PC-9 (cell line): ENCODE measurements at regions not wholly inside any gene's neighbourhood (a gene's known extent, or its start where the extent isn't known, plus 50 kb on each side); places are given as distances from the start of the nearest gene placed in this dataset.

Experiments
- BruUV-seq: library from RNA; stranded (reverse); fragments of 400-500 nt; replicated peaks from 2 replicates; lab custom pipeline; 2021; lab: Mats Ljungman, UMichigan
- CTCF ChIA-PET: fragments of 300-600 bp; sonication (Branson Sonifier 250); formaldehyde crosslinking; loops from one replicate; lab custom pipeline; 2022; ENCODE audit warnings: antibody characterized with exemption; lab: Charles Lee
- POLR2A ChIA-PET: fragments of 300-600 bp; sonication (Branson Sonifier 250); formaldehyde crosslinking; loops from one replicate; lab custom pipeline; 2022; ENCODE audit warnings: antibody characterized with exemption; ENCODE audit not compliant: unreplicated experiment; lab: Charles Lee
- DNase-seq, 2 experiments: peaks; one replicate each; pipeline versions ENCODE4 v3.0.0 to v3.0.0-alpha.2; 2015 to 2022; ENCODE audit warnings: mixed read lengths in 1 of 2
- H2AFZ ChIP-seq: fragments of 200-600 bp; sonication (generic); 2 replicates; pipeline ENCODE4 v1.8.1; 2017; ENCODE audit warnings: antibody characterized with exemption
- H3F3A ChIP-seq: fragments of 200-600 bp; sonication (generic); 2 replicates; pipeline ENCODE4 v1.8.1; 2017; ENCODE audit warnings: antibody characterized with exemption, mild to moderate bottlenecking, low read depth; ENCODE audit not compliant: insufficient read depth
- H3K27ac ChIP-seq: fragments of 200-600 bp; sonication (generic); 2 replicates; pipeline ENCODE4 v1.6.1; 2016; ENCODE audit warnings: mixed run types
- H3K27me3 ChIP-seq: fragments of 200-600 bp; sonication (generic); 2 replicates; pipeline ENCODE4 v1.6.1; 2016; ENCODE audit warnings: low read depth, mixed run types; ENCODE audit not compliant: insufficient read depth
- H3K36me3 ChIP-seq: fragments of 200-600 bp; sonication (generic); 2 replicates; pipeline ENCODE4 v1.6.1; 2016; ENCODE audit warnings: low read depth, mixed run types
- H3K4me1 ChIP-seq: fragments of 200-600 bp; sonication (generic); replicated peaks from 2 replicates; pipeline ENCODE4 v1.6.1; 2016; ENCODE audit warnings: mixed run types; ENCODE audit not compliant: insufficient read depth
- H3K4me2 ChIP-seq: fragments of 200-600 bp; sonication (generic); 2 replicates; pipeline ENCODE4 v1.6.1; 2017; ENCODE audit warnings: mixed run types
- H3K4me3 ChIP-seq: fragments of 200-600 bp; sonication (generic); 2 replicates; pipeline ENCODE4 v1.6.1; 2016; ENCODE audit warnings: mixed run types
- H3K79me2 ChIP-seq: fragments of 200-600 bp; sonication (generic); 2 replicates; pipeline ENCODE4 v1.6.1; 2017; ENCODE audit warnings: low read depth, mixed run types
- H3K9me2 ChIP-seq: fragments of 200-600 bp; sonication (generic); 2 replicates; pipeline ENCODE4 v1.8.1; 2017; ENCODE audit warnings: mild to moderate bottlenecking; ENCODE audit not compliant: insufficient read depth
- H3K9me3 ChIP-seq: fragments of 200-600 bp; sonication (generic); 2 replicates; pipeline ENCODE4 v1.8.1; 2016; ENCODE audit warnings: low read depth; ENCODE audit not compliant: insufficient read depth
- H4K20me1 ChIP-seq: fragments of 200-600 bp; sonication (generic); 2 replicates; pipeline ENCODE4 v1.8.1; 2017; ENCODE audit not compliant: insufficient read depth
- EZH2 ChIP-seq: fragments of 200-600 bp; sonication (generic); IDR thresholded peaks from 2 replicates; pipeline ENCODE4 v1.8.0; 2017; ENCODE audit warnings: antibody characterized with exemption, low read depth
- intact Hi-C: fragments of 100-400 bp; cut with micrococcal nuclease; formaldehyde crosslinking; loops from one replicate; pipeline ENCODE4 v1.10.0; 2022; ENCODE audit not compliant: unreplicated experiment
- TF ChIP-seq, protein P1 (sequence below): fragments of 200-600 bp; sonication (generic); conservative IDR thresholded peaks from 2 replicates; pipeline ENCODE4 v1.6.1; 2017; ENCODE audit warnings: mixed run types, antibody characterized with exemption, mild to moderate bottlenecking, moderate library complexity

DNA sequence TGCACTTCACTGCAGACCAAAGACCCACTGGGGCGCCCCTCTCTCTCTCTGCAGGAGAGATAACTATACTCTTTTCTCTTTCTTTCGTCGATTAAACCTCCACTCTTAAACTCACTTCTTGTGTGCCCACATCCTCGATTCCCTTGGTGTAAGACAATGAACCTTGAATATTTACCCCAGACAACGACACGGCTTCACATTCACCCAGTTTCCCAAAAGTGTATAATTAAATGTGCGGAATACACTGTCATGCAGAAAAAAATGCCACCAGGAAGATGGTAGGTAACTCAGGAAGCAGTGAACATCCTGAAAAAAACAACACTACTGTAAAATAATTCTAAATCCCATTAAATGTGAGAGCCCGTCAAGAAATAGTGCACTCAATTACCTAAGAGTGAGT lies 882.2 kb downstream of the TYW1 start:
- no peak overlapping the region for H3K27ac ChIP-seq
- BruUV-seq, result no TSS peak
- H3K9me3 ChIP-seq, result no peaks in the 10 kb centered on the region
- H2AFZ ChIP-seq, result no peak overlapping the region
- POLR2A ChIA-PET, result no interaction called here
- H3K79me2 ChIP-seq, result no peaks in the 10 kb centered on the region
- no peaks in the 10 kb centered on the region for H3K36me3 ChIP-seq
- no peaks in the 10 kb centered on the region for H4K20me1 ChIP-seq
- no peak for TF ChIP-seq EZH2
- TF ChIP-seq, protein P1, sequence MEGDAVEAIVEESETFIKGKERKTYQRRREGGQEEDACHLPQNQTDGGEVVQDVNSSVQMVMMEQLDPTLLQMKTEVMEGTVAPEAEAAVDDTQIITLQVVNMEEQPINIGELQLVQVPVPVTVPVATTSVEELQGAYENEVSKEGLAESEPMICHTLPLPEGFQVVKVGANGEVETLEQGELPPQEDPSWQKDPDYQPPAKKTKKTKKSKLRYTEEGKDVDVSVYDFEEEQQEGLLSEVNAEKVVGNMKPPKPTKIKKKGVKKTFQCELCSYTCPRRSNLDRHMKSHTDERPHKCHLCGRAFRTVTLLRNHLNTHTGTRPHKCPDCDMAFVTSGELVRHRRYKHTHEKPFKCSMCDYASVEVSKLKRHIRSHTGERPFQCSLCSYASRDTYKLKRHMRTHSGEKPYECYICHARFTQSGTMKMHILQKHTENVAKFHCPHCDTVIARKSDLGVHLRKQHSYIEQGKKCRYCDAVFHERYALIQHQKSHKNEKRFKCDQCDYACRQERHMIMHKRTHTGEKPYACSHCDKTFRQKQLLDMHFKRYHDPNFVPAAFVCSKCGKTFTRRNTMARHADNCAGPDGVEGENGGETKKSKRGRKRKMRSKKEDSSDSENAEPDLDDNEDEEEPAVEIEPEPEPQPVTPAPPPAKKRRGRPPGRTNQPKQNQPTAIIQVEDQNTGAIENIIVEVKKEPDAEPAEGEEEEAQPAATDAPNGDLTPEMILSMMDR, result no peak
- CTCF ChIA-PET, result no interaction called here
- no peaks in the 10 kb centered on the region for H3K9me2 ChIP-seq
- no peak overlapping the region for H3K4me3 ChIP-seq
- H3K4me1 ChIP-seq, result no peaks in the 10 kb centered on the region
- H3F3A ChIP-seq, result no peaks in the 10 kb centered on the region
- intact Hi-C loops, result no loop called here
- H3K27me3 ChIP-seq, result peaks cover 43% of the 10 kb centered on the region
- DNase-seq, result no peak
- H3K4me2 ChIP-seq, result 0 out of 2 replicates have a peak overlapping the region, but pooled peaks have one; percentile 34

DNA sequence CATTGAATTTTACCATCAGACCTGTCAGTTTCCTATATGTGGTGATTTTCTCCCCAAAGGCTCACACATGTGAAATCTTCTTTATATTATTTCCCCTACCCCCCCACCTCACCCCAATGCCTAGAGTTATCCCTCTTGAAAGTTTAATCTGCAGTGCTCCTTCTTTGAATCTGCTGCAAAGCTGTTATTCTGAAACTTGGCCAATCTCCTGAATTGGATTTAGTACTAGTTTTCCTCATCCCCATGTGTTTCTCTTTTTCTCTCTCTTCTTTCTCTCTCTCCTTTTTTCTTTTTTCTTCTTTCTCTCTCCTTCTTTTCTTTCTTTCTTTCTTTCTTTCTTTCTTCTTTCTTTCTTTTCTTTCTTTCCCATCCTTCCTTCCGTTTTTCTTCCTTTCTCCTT lies 886.2 kb downstream of the TYW1 start:
- POLR2A ChIA-PET, result no interaction called here
- BruUV-seq, result no TSS peak
- CTCF ChIA-PET, result no interaction called here

DNA sequence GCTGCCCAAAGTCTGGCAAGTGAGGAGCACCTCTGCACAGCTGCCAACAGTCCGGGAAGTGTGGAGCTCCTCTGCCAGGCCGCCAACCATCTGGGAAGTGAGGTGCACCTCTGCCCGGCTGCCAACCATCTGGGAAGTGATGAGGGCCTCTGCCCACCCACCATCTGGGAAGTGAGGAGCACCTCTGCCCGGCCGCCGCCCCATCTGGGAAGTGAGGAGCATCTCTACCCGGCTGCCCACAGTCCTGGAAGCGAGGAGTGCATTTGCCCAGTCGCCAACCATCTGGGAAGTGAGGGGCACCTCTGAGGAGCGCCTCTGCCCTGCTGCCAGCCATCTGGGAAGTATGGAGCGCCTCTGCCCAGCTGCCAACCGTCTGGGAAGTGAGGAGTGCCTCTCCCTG lies 893.7 kb downstream of the TYW1 start:
- H3K9me3 ChIP-seq, result no peaks in the 10 kb centered on the region
- H3K9me2 ChIP-seq, result no peaks in the 10 kb centered on the region
- intact Hi-C loops, result no loop called here
- H4K20me1 ChIP-seq, result no peaks in the 10 kb centered on the region
- no peaks in the 10 kb centered on the region for H3K36me3 ChIP-seq
- no peak overlapping the region for H3K4me2 ChIP-seq
- H2AFZ ChIP-seq, result no peak overlapping the region
- POLR2A ChIA-PET, result no interaction called here
- no peak overlapping the region for H3K27ac ChIP-seq
- TF ChIP-seq, protein P1, result no peak
- no peak for TF ChIP-seq EZH2
- H3K79me2 ChIP-seq, result no peaks in the 10 kb centered on the region
- DNase-seq, result no peak
- no peak overlapping the region for H3K4me3 ChIP-seq
- peaks cover 60% of the 10 kb centered on the region for H3K27me3 ChIP-seq
- no peaks in the 10 kb centered on the region for H3K4me1 ChIP-seq
- CTCF ChIA-PET, result no interaction called here
- no TSS peak for BruUV-seq
- H3F3A ChIP-seq, result no peaks in the 10 kb centered on the region

More for the DNA sequence above, 886.2 kb downstream of the TYW1 start:
- Histone ChIP-seq H3K36me3 (no peaks in the 10 kb centered on the region), H2AFZ (no peak overlapping the region), H3K9me2 (no peaks in the 10 kb centered on the region), H4K20me1 (no peaks in the 10 kb centered on the region), H3K27me3 (peaks cover 46% of the 10 kb centered on the region), H3K27ac (no peak overlapping the region), H3K9me3 (no peaks in the 10 kb centered on the region), H3K4me1 (no peaks in the 10 kb centered on the region), H3K79me2 (no peaks in the 10 kb centered on the region), H3K4me3 (no peak overlapping the region), H3K4me2 (no peak overlapping the region), H3F3A (no peaks in the 10 kb centered on the region)
- TF ChIP-seq, protein P1, result no peak
- no peak for TF ChIP-seq EZH2
- intact Hi-C loops, result no loop called here
- DNase-seq, result no peak
